ENCODE measurements at regions not wholly inside any gene's neighbourhood (a gene's known extent, or its start where the extent isn't known, plus 50 kb on each side); places are given as distances from the start of the nearest gene placed in this dataset.

GRCh38 chr15:46672041-46672440, 1037.2 kb downstream of the SQOR start:
- H2AK9ac ChIP-seq (replicated peaks; ENCODE audit: low read depth, low read length, poor library complexity): no peak overlapping the region
- no peaks in the 10 kb centered on the region for H4K20me1 ChIP-seq (ENCODE audit: insufficient read depth, low read length)
- H3K36me3 ChIP-seq (ENCODE audit: control insufficient read depth, insufficient read depth, low read length): no peaks in the 10 kb centered on the region
- intact Hi-C loops (cut with micrococcal nuclease) (no loop called here), dilution Hi-C loops (cut with HindIII; ENCODE audit: low sequenced_read_pairs, unreplicated experiment) (no loop called here), in situ Hi-C loops (cut with MboI; ENCODE audit: low sequenced_read_pairs) (no loop called here)
- peaks cover 5% of the 10 kb centered on the region for H3K9me3 ChIP-seq (ENCODE audit: control insufficient read depth, insufficient read depth, low read length)
- no peak overlapping the region for H3K4me3 ChIP-seq (ENCODE audit: insufficient read depth, low read depth, low read length)
- TF ChIP-seq NFE2L2 (IDR thresholded peaks at IDR 0.05; ENCODE audit: low read depth, low read length) (no peak), RAD21 (IDR thresholded peaks at IDR 0.05; ENCODE audit: low read length) (no peak), MAZ (IDR thresholded peaks at IDR 0.05; ENCODE audit: borderline replicate concordance, low read depth, low read length) (no peak), CEBPB (IDR thresholded peaks at IDR 0.05; ENCODE audit: low read depth, low read length) (no peak), BHLHE40 (IDR thresholded peaks at IDR 0.05; ENCODE audit: low read depth, low read length) (no peak), SMC3 (IDR thresholded peaks at IDR 0.05; ENCODE audit: low read depth, low read length) (no peak), FOS (IDR thresholded peaks at IDR 0.05; ENCODE audit: low read depth, low read length) (no peak), RFX5 (IDR thresholded peaks at IDR 0.05; ENCODE audit: low read depth, low read length) (no peak), MXI1 (IDR thresholded peaks at IDR 0.05; ENCODE audit: borderline replicate concordance, low read depth, low read length) (no peak)
- TF ChIP-seq, protein P1, sequence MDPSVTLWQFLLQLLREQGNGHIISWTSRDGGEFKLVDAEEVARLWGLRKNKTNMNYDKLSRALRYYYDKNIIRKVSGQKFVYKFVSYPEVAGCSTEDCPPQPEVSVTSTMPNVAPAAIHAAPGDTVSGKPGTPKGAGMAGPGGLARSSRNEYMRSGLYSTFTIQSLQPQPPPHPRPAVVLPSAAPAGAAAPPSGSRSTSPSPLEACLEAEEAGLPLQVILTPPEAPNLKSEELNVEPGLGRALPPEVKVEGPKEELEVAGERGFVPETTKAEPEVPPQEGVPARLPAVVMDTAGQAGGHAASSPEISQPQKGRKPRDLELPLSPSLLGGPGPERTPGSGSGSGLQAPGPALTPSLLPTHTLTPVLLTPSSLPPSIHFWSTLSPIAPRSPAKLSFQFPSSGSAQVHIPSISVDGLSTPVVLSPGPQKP (IDR thresholded peaks at IDR 0.05; ENCODE audit: borderline replicate concordance, low read depth, low read length): no peak
- TF ChIP-seq, protein P2, sequence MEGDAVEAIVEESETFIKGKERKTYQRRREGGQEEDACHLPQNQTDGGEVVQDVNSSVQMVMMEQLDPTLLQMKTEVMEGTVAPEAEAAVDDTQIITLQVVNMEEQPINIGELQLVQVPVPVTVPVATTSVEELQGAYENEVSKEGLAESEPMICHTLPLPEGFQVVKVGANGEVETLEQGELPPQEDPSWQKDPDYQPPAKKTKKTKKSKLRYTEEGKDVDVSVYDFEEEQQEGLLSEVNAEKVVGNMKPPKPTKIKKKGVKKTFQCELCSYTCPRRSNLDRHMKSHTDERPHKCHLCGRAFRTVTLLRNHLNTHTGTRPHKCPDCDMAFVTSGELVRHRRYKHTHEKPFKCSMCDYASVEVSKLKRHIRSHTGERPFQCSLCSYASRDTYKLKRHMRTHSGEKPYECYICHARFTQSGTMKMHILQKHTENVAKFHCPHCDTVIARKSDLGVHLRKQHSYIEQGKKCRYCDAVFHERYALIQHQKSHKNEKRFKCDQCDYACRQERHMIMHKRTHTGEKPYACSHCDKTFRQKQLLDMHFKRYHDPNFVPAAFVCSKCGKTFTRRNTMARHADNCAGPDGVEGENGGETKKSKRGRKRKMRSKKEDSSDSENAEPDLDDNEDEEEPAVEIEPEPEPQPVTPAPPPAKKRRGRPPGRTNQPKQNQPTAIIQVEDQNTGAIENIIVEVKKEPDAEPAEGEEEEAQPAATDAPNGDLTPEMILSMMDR (conservative IDR thresholded peaks at IDR 0.05; ENCODE audit: low read depth, low read length): no peak
- H2AFZ ChIP-seq (replicated peaks; ENCODE audit: low read length, poor library complexity): no peak overlapping the region
- no peak overlapping the region for H3K4ac ChIP-seq (ENCODE audit: low read depth, low read length)
- H2BK15ac ChIP-seq (ENCODE audit: low read depth, low read length): no peak overlapping the region
- ChIA-PET CTCF (interaction anchor here (0.6 kb wide), 1 partner anchor 91 kb away, joined by 3 read pairs; no protein-coding TSS in a partner anchor), POLR2A (ENCODE audit: unreplicated experiment) (no interaction called here)
- H2BK120ac ChIP-seq (ENCODE audit: low read depth, low read length): no peak overlapping the region
- H3K23ac ChIP-seq (ENCODE audit: low read depth, low read length): no peak overlapping the region
- H3K27ac ChIP-seq (ENCODE audit: insufficient read depth, low read length): no peak overlapping the region
- H3K4me1 ChIP-seq (ENCODE audit: control insufficient read depth, insufficient read depth, low read length): no peaks in the 10 kb centered on the region
- no peak overlapping the region for H2BK5ac ChIP-seq (ENCODE audit: low read depth, low read length, poor library complexity, severe bottlenecking)
- no peaks in the 10 kb centered on the region for H3K79me1 ChIP-seq (ENCODE audit: low read depth in 1 of 2, low read length in 2 of 2)
- no peak overlapping the region for H4K91ac ChIP-seq (ENCODE audit: insufficient read depth, low read depth, low read length)
- no peak overlapping the region for H4K8ac ChIP-seq (ENCODE audit: low read depth in 2 of 2, low read length in 2 of 2)
- H2AK5ac ChIP-seq (ENCODE audit: low read depth, low read length): no peak overlapping the region
- no peak overlapping the region for H3K14ac ChIP-seq (replicated peaks; ENCODE audit: low read depth, low read length)
- H3K18ac ChIP-seq (ENCODE audit: low read depth, low read length): no peak overlapping the region
- no peak overlapping the region for H3K56ac ChIP-seq (ENCODE audit: extremely low read depth, insufficient read depth, low read length)
- H3K4me2 ChIP-seq (ENCODE audit: low read depth, low read length): no peak overlapping the region
- no TSS peak for BruUV-seq (replicated peaks)
- no peak overlapping the region for H4K5ac ChIP-seq (ENCODE audit: low read depth, low read length)
- no peaks in the 10 kb centered on the region for H3K9me1 ChIP-seq (ENCODE audit: insufficient read depth, low read length)
- H2BK20ac ChIP-seq (ENCODE audit: low read depth, low read length): no peak overlapping the region
- ATAC-seq (ENCODE audit: low read depth) (no peak), DNase-seq (no peak)
- no peaks in the 10 kb centered on the region for H3K27me3 ChIP-seq (ENCODE audit: control insufficient read depth, insufficient read depth, low read length)
- H3K9ac ChIP-seq (ENCODE audit: low read depth, low read length): no peak overlapping the region
- 33% methylated on average over 3 of the region's 5 CpGs; no CpG with 5 or more reads in 1 of the 2 experiments for WGBS, 2 experiments (ENCODE audit: extremely low coverage in 2 of 2, insufficient read length in 1 of 2)

Data from IMR-90 (cell line).